NOMO-1 (cell line): ENCODE measurements at regions not wholly inside any gene's neighbourhood (a gene's known extent, or its start where the extent isn't known, plus 50 kb on each side); places are given as distances from the start of the nearest gene placed in this dataset.

ENCODE experiments used
- DNase-seq, 2 experiments: peaks; one replicate each; lab custom pipeline; 2025; ENCODE audit not compliant: unreplicated experiment in 2 of 2; lab: John Stamatoyannopoulos, UW

DNA sequence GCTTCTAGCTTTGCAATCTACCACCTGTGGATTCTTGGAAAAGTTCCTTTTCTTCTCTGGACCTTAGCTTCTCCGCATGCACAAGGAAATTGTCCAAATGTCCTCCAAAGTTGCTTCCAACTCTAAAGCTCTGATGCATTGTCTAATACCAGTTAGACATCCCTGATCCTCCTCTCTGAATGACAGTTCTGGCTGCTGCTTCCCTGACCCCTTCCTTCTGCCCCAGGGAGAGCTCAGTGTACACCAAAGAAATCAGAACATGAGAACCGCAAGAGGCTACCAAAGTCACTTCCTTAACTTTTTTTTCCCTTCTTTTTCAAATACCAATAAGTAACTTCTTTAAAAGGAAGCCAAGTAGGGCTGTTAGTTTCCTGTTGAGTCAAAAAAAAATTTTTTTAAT, 79.7 kb upstream of the CES5A start:
- DNase-seq, result no peak

DNA sequence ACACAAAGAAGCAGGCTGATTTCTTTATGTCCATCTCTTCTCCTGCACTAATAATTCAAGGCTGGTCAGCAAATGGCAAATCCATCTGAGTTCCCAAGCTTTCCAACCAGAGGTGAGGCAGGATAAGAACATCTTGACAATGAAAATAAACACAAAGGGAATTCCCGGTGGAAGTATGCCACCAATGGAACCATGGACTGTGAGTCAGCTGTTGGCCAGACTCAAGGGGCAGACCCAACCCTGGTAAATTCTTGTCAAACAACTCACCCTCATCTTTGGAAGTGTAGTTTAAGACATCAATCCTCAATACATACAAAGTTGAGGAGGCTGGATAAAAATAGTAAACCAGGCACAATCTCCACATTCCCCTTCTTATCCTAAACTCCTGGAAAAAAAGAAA, 74.3 kb upstream of the CES5A start:
- DNase-seq, result no peak

DNA sequence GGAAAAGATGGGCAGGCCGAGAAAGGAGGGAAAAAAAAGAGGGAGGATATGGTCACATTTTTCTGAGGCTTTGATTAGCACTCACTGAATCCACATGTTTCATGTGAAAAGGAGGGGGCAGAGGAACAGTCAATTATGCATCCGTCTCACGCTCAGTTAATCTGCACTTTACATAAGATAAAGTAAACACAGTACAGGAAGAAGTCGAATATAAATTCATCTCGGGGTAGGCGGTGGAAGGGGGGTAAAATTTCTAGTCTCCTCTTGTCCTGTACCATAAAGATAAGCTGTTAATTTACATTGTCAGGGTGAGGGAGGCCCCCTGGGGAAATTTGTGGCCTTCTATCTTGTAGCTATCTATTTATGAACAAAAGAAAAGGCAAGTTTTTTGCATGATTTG, 73.1 kb upstream of the CES5A start:
- no peak for DNase-seq

- no peak for DNase-seq
Observed at GRCh38 chr16:55947366-55947765, 72.2 kb upstream of the CES5A start.

- DNase-seq, result peak; percentile 2 to 17
Observed at GRCh38 chr16:55944377-55944802, 69.2 kb upstream of the CES5A start.

- DNase-seq, result no peak
Observed at GRCh38 chr16:55943267-55943666, 68.1 kb upstream of the CES5A start.

GRCh38 chr16:55942821-55943220, 67.6 kb upstream of the CES5A start:
- no peak for DNase-seq

GRCh38 chr16:55941552-55941951, 66.4 kb upstream of the CES5A start:
- DNase-seq, result no peak

GRCh38 chr16:55938126-55938525, 63.0 kb upstream of the CES5A start:
- no peak for DNase-seq

DNA sequence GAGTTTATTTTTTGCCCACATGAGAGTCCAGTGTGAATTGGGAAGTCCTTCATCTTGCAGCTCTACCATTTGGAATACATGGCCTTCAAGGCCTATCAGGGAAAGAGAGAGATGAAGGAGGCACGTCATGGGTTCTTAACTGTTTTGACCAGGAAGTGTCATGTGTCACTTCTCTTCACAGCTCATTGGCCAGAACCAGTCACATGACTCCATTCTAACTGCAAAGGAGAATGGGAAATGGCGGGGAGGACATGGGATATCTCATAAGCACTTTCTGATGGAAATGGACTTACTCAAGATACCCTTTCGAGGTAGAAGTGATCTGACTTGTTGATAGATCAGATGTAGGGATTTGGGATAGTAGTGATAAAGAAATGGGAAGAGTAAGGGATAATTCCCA, 57.9 kb upstream of the CES5A start:
- no peak for DNase-seq

GRCh38 chr16:55930036-55930435, 54.9 kb upstream of the CES5A start:
- no peak for DNase-seq

GRCh38 chr16:55929181-55929580, 54.0 kb upstream of the CES5A start:
- DNase-seq, result no peak

GRCh38 chr16:55925242-55925641, 50.1 kb upstream of the CES5A start:
- no peak for DNase-seq
